GM21447 (cell line): ENCODE measurements at regions not wholly inside any gene's neighbourhood (a gene's known extent, or its start where the extent isn't known, plus 50 kb on each side); places are given as distances from the start of the nearest gene placed in this dataset.

Experiments used
- ATAC-seq: cut with Tn5 transposase; IDR thresholded peaks from one replicate; pipeline ENCODE4 v1.9.1; 2021; ENCODE audit not compliant: unreplicated experiment

DNA sequence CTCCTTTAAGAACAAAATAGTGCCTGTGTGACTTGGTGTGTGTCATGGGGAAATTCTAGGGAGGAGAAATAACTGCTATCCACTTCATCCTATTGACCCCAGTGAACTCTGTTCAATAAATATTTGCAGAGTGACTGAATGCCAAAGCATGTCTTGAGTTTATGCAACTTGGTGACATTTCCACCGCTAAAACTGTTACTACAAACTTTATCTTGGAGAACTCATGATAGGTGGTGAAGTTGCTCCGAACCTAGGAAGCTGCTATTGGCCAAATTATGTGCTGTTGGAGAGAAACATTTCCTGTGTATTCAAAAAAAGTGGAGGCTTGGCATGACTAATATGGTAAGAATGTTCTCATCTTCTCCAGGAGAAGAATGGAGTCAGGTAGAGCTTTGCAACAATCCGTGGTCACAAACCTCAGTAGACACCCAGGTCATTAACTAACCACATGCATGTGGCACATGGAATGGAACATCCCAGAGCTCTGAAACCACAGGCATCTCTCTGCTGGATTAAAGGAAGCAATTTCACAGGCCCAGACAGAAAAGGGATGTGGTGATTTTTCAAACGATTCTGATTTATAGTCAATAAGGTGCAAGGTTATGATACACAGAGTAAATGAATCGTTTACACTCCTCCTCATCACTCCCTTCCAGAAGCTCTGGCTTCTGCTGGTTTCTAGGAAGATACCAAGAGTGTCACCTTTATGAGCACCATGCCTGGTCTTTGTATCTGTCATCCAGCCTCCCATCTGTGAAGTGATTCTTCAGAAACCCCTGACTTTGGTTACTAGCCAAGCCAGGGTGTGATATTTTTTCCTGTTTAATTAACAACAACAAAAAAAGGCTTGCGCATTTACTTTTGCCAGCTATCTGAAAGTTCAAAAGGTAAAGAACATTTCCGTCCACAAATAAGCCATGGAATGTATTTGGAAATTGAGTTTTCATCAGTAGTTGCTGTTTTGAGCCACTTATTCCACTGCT, 361.1 kb downstream of the TGFB2 start:
- no peak for ATAC-seq

- no peak for ATAC-seq
Measured at GRCh38 chr1:218711001-218711400, 365.9 kb downstream of the TGFB2 start.

GRCh38 chr1:218711884-218712674, 366.9 kb downstream of the TGFB2 start:
- no peak for ATAC-seq

GRCh38 chr1:218712677-218713076, 367.5 kb downstream of the TGFB2 start:
- ATAC-seq, result no peak

DNA sequence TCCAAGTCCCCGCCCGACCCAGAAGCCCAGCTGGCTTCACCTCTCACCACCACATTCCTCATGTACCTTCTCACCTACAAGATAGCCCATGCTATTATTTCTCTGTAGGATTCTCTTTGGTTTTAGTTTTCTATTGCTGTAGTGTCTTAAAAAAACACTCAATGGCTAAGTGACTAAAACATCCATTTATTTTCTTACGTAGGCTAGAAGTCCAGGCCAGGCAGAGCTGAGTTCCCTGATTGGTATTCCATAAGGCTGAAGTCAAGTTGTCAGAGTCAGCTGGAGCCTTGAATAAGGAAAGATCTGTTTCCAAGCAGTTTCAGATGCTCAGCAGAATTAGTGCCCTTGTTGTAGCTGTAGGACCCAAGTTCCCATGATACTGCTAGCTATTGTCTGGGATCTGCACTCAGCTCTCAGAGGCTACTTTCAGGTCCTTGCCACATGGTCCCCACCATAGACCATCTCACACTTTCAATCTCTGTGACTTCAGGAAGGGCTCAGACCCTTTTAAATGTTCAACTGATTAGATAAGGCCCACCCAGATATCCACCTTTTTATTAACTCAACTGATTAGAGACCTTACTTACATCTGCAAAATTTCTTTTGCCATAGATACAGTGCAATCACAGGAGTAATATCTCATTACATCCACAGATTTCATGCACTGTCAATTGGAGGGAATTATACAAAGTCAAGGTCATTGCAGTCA, 371.0 kb downstream of the TGFB2 start:
- no peak for ATAC-seq

DNA sequence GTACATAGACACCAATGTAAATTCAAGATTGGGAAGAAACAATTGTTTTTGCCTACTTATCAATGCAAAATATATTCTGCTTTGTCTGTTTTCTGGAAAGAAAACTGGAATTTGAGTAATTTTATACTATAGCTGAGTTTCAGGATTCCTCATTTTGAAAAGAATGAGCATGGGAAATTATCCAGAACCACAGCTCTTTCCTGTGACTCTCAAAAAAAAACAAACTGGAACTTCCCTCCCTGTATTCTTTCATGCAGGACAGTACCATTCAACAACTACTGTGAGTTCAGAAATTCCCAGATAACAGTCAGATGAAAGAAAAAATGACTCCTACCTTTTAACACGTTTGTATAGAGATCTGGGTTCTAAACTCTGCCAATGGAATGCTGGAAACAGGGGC, 372.4 kb downstream of the TGFB2 start:
- ATAC-seq, result no peak

GRCh38 chr1:218718206-218718605, 373.1 kb downstream of the TGFB2 start:
- no peak for ATAC-seq

- no peak for ATAC-seq
Measured at GRCh38 chr1:218718977-218719376, 373.8 kb downstream of the TGFB2 start.

- ATAC-seq, result no peak
Measured at GRCh38 chr1:218728898-218729565, 383.9 kb downstream of the TGFB2 start.

DNA sequence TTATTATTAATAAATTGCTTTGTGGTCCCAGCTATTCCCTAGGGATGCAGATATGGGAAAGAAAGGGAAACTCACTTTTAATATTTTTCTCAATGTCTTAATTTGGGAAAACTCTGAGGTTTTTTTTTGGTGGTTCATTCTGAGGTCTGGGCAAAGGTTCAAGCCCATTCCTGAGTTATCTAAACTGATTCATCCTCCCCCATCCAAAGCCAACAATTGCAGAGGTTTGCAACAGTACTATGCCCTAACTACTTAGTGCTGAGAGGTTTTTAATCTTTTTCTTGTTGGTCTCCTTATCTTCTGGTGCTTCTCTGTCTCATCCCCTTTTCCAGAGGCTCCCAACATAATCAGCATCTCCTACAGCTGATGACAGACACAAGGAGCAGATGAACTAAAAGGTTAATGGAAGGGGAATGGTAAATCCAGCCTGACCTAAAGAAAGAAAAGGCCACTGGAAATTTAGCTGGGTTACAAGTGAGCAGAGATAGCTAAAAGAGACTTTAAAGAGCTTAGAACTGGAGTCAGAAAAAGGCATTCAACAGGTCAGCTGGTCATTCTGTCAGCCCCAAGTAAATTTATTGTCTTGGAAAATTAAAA, 390.4 kb downstream of the TGFB2 start:
- no peak for ATAC-seq

- no peak for ATAC-seq
Measured at GRCh38 chr1:218739426-218739825, 394.3 kb downstream of the TGFB2 start.

- no peak for ATAC-seq
Measured at GRCh38 chr1:218741852-218742251, 396.7 kb downstream of the TGFB2 start.

- no peak for ATAC-seq
Measured at GRCh38 chr1:218742467-218743262, 397.5 kb downstream of the TGFB2 start.

DNA sequence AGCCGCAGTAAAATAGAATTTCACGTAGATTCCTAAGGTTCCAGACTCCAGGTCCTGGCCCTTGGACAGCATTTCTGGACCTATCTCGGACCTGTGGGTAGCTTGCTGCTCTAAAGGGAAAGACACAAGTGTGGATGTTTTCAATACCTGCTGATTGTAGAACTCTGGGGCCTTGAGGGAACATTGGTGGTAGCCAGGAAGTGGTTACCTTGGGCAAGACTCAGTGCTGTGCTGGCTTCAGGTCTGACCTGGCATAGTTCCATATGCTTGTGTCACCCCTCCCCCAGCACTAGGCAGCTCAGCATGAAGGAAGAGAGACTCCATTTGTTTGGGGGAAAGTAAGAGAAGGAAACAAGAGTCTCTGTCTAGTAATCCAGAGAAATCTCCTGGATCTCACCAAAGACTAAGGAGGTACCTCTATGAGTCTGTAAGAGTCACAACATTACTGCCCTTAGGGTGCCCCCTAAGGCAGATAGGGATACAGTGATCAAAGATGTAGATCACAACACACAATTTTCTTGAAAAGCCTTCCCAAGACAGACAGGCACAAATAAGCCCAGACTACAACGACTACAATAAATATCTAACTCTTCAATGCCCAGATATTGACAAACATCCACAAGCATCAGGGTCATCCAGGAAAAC, 398.8 kb downstream of the TGFB2 start:
- no peak for ATAC-seq

- ATAC-seq, result no peak
Measured at GRCh38 chr1:218748071-218748470, 402.9 kb downstream of the TGFB2 start.

DNA sequence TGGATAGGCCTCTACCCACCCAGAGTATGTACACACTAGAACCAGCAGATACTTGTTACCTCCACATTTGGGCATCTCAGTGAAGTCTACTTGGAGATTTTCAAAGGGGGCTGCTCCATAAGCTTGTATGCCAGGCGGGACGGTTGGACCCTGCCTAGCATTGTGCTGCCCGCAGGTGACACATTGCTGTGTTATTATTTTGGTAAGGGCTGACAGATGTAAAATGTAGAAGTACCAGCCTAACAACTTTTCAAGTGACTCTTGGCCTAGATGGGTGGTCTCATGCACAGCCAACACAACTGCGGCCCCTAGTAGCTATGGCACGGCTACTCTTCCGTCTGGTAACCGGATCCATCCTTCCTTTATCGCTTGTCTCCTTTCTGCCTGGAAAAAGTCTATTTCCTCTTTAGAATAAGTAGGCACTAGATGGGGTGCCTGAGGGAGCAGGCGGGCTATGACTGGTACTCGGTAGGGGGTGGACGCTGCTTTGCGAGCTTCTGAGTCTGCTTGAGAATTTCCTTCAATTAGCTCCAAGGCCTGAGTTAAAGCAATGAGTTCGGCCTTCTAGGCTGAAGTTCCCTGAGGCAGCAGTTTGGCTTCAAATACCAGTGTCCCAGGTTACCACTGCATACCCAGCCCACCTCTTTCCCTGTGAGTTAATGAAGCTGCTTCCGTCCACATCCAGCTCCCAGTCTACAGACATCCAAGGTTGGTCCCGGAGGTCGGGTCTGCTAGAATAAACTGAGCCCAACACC, 405.3 kb downstream of the TGFB2 start:
- no peak for ATAC-seq

- ATAC-seq, result no peak
Measured at GRCh38 chr1:218751208-218751948, 406.2 kb downstream of the TGFB2 start.

- no peak for ATAC-seq
Measured at GRCh38 chr1:218752126-218752525, 407.0 kb downstream of the TGFB2 start.
